ENCODE measurements at regions not wholly inside any gene's neighbourhood (a gene's known extent, or its start where the extent isn't known, plus 50 kb on each side); places are given as distances from the start of the nearest gene placed in this dataset.

- TF ChIP-seq CTCF (IDR thresholded peaks at IDR 0.05; ENCODE audit: low read depth, low read length, poor library complexity, severe bottlenecking) (no peak), EZH2phosphoT487 (IDR thresholded peaks at IDR 0.05; ENCODE audit: borderline replicate concordance, low read length) (no peak)
These were observed 1253.7 kb downstream of the TECRL start for GRCh38 chr4:63155561-63155960.

Measured in DOHH2 (cell line).